ENCODE measurements at regions not wholly inside any gene's neighbourhood (a gene's known extent, or its start where the extent isn't known, plus 50 kb on each side); places are given as distances from the start of the nearest gene placed in this dataset.

DNA sequence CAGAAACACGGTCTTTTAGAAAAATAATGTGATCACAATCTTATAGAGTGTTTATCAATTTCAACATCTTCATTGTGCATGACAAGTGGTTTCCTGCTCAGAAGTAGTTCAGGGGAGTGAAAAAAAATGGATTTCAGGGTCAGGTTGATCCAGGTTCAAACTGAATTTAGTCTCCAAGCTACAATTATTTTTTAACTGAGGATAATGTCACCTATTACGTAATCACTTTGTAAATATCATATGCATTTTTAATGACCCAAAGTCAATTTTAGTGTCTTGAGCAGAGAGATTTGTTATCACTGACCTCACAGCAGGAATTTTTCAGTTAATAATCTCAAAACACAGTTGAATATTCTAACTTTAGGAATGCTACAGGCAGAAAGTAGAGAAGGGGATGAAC is 627.2 kb upstream of the LUZP2 start:
- no peak for DNase-seq (ENCODE audit: low read depth, low spot score)
- Histone ChIP-seq H3K9ac (ENCODE audit: control insufficient read depth, extremely low read depth, insufficient read depth, low read length) (no peak overlapping the region), H3K4me3 (ENCODE audit: control insufficient read depth in 2 of 3, extremely low read depth in 1 of 3, insufficient read depth in 2 of 3, low read depth in 1 of 3, low read length in 3 of 3) (no peak overlapping the region), H4K20me1 (ENCODE audit: control insufficient read depth, extremely low read depth, insufficient read depth, low read length) (no peaks in the 10 kb centered on the region), H2AFZ (ENCODE audit: control insufficient read depth, low read length) (no peak overlapping the region), H3K4me2 (ENCODE audit: control insufficient read depth, extremely low read depth, insufficient read depth, low read depth, low read length) (no peak overlapping the region), H3K27me3 (ENCODE audit: control insufficient read depth, extremely low read depth, insufficient read depth, low read length) (no peaks in the 10 kb centered on the region), H3K9me3 (ENCODE audit: control insufficient read depth, low read depth, low read length) (no peaks in the 10 kb centered on the region), H3K9me1 (ENCODE audit: control insufficient read depth, extremely low read depth, insufficient read depth, low read length) (no peaks in the 10 kb centered on the region), H3K27ac (ENCODE audit: control insufficient read depth, insufficient read depth, low read length) (no peak overlapping the region), H3K36me3 (ENCODE audit: control insufficient read depth in 2 of 2, extremely low read depth in 1 of 2, insufficient read depth in 2 of 2, low read length in 2 of 2) (no peaks in the 10 kb centered on the region), H3K79me2 (ENCODE audit: control insufficient read depth, insufficient read depth, low read length) (no peaks in the 10 kb centered on the region), H3K4me1 (ENCODE audit: control insufficient read depth, extremely low read depth, insufficient read depth, low read length) (no peaks in the 10 kb centered on the region)
- TF ChIP-seq, protein P1, sequence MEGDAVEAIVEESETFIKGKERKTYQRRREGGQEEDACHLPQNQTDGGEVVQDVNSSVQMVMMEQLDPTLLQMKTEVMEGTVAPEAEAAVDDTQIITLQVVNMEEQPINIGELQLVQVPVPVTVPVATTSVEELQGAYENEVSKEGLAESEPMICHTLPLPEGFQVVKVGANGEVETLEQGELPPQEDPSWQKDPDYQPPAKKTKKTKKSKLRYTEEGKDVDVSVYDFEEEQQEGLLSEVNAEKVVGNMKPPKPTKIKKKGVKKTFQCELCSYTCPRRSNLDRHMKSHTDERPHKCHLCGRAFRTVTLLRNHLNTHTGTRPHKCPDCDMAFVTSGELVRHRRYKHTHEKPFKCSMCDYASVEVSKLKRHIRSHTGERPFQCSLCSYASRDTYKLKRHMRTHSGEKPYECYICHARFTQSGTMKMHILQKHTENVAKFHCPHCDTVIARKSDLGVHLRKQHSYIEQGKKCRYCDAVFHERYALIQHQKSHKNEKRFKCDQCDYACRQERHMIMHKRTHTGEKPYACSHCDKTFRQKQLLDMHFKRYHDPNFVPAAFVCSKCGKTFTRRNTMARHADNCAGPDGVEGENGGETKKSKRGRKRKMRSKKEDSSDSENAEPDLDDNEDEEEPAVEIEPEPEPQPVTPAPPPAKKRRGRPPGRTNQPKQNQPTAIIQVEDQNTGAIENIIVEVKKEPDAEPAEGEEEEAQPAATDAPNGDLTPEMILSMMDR (optimal IDR thresholded peaks at IDR 0.05 in 1 of 3, IDR thresholded peaks at IDR 0.05 in 1 of 3, conservative IDR thresholded peaks at IDR 0.05 in 1 of 3; ENCODE audit: extremely low read depth in 1 of 3, insufficient read depth in 2 of 3, low read length in 3 of 3), result no peak
- TF ChIP-seq EZH2 (IDR thresholded peaks at IDR 0.05; ENCODE audit: low read length), result no peak
- dilution Hi-C loops (cut with MboI; ENCODE audit: extremely low pct_ligation_motif_present, low sequenced_read_pairs), result no loop called here
- no peak for FAIRE-seq

DNA sequence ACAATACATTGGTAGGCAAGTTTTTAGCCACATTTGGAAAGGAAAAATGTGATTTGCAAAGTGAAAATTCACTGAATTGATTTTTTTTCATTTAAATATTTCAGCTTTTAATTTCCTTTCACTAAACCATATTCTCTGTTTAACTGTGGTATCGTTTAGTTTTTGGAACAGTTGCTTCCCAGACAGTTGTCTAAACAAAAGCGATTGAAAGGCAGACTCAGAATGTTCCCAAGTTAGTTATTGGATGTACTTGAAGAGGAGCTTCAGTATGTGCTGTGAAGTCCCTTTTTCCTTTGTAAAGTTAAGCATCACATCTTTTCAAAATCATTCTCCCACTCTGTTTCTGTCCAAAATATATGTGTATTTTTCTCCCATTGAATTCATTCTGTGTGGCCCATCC is 623.4 kb upstream of the LUZP2 start:
- TF ChIP-seq EZH2 (IDR thresholded peaks at IDR 0.05; ENCODE audit: low read length), result no peak
- TF ChIP-seq, protein P1 (optimal IDR thresholded peaks at IDR 0.05 in 1 of 3, IDR thresholded peaks at IDR 0.05 in 1 of 3, conservative IDR thresholded peaks at IDR 0.05 in 1 of 3; ENCODE audit: extremely low read depth in 1 of 3, insufficient read depth in 2 of 3, low read length in 3 of 3), result no peak
- Histone ChIP-seq H4K20me1 (ENCODE audit: control insufficient read depth, extremely low read depth, insufficient read depth, low read length) (no peaks in the 10 kb centered on the region), H3K4me1 (ENCODE audit: control insufficient read depth, extremely low read depth, insufficient read depth, low read length) (no peaks in the 10 kb centered on the region), H3K27me3 (ENCODE audit: control insufficient read depth, extremely low read depth, insufficient read depth, low read length) (no peaks in the 10 kb centered on the region), H3K27ac (ENCODE audit: control insufficient read depth, insufficient read depth, low read length) (no peak overlapping the region), H3K4me2 (ENCODE audit: control insufficient read depth, extremely low read depth, insufficient read depth, low read depth, low read length) (no peak overlapping the region), H3K79me2 (ENCODE audit: control insufficient read depth, insufficient read depth, low read length) (no peaks in the 10 kb centered on the region), H3K9me3 (ENCODE audit: control insufficient read depth, low read depth, low read length) (no peaks in the 10 kb centered on the region), H3K9ac (ENCODE audit: control insufficient read depth, extremely low read depth, insufficient read depth, low read length) (no peak overlapping the region), H3K9me1 (ENCODE audit: control insufficient read depth, extremely low read depth, insufficient read depth, low read length) (no peaks in the 10 kb centered on the region), H2AFZ (ENCODE audit: control insufficient read depth, low read length) (no peak overlapping the region), H3K4me3 (ENCODE audit: control insufficient read depth in 2 of 3, extremely low read depth in 1 of 3, insufficient read depth in 2 of 3, low read depth in 1 of 3, low read length in 3 of 3) (no peak overlapping the region), H3K36me3 (ENCODE audit: control insufficient read depth in 2 of 2, extremely low read depth in 1 of 2, insufficient read depth in 2 of 2, low read length in 2 of 2) (no peaks in the 10 kb centered on the region)
- DNase-seq (ENCODE audit: low read depth, low spot score) (no peak), FAIRE-seq (no peak)
- dilution Hi-C loops (cut with MboI; ENCODE audit: extremely low pct_ligation_motif_present, low sequenced_read_pairs), result no loop called here
